ENCODE measurements at regions not wholly inside any gene's neighbourhood (a gene's known extent, or its start where the extent isn't known, plus 50 kb on each side); places are given as distances from the start of the nearest gene placed in this dataset.

GRCh38 chr3:188041895-188042294 is 112.1 kb upstream of the LPP start:
- no peaks in the 10 kb centered on the region for H3K79me2 ChIP-seq (ENCODE audit: insufficient read depth, low read length)
- H3K4me1 ChIP-seq (ENCODE audit: control insufficient read depth in 1 of 2, insufficient read depth in 2 of 2, low read length in 2 of 2) = no peaks in the 10 kb centered on the region
- H3K9me3 Mint-ChIP-seq = no peaks in the 10 kb centered on the region
- no peak overlapping the region for H3K27ac Mint-ChIP-seq
- no peak overlapping the region for H3K4me2 ChIP-seq (replicated peaks; ENCODE audit: extremely low read depth, low read length, poor library complexity, severe bottlenecking)
- H3K27me3 ChIP-seq (ENCODE audit: control insufficient read depth in 2 of 2, insufficient read depth in 2 of 2, low read length in 2 of 2) = no peaks in the 10 kb centered on the region
- H3K27me3 Mint-ChIP-seq (ENCODE audit: low read depth in 3 of 3) = peaks cover 2 to 14% (median 8%) of the 10 kb centered on the region in 3 donors
- H3K4me3 Mint-ChIP-seq = no peak overlapping the region
- DNase-seq = no peak
- H3K36me3 ChIP-seq (replicated peaks in 1 of 2; ENCODE audit: control insufficient read depth in 1 of 2, insufficient read depth in 2 of 2, low read length in 2 of 2) = no peaks in the 10 kb centered on the region
- H3K9ac ChIP-seq (ENCODE audit: insufficient read depth, low read length, poor library complexity, severe bottlenecking) = no peak overlapping the region
- H3K4me3 ChIP-seq (replicated peaks in 1 of 3; ENCODE audit: low read depth in 2 of 3, low read length in 3 of 3) = no peak overlapping the region
- TF ChIP-seq CTCF (IDR thresholded peaks at IDR 0.05) = no peak
- no peak overlapping the region for H2AFZ ChIP-seq (ENCODE audit: insufficient read depth, low read depth, low read length, poor library complexity, severe bottlenecking)
- intact Hi-C loops (cut with micrococcal nuclease) = no loop called here
- no peak overlapping the region for H3K27ac ChIP-seq (ENCODE audit: low read depth in 1 of 2, low read length in 2 of 2)
- no peaks in the 10 kb centered on the region for H3K36me3 Mint-ChIP-seq
- H3K9me3 ChIP-seq (replicated peaks in 1 of 2; ENCODE audit: control insufficient read depth in 1 of 2, insufficient read depth in 1 of 2, low read length in 2 of 2) = no peaks in the 10 kb centered on the region
- 97% methylated on average over 5 of the region's 5 CpGs for WGBS (ENCODE audit: insufficient coverage)
- H4K20me1 ChIP-seq (ENCODE audit: insufficient read depth, low read length) = no peaks in the 10 kb centered on the region
- peaks cover 2% of the 10 kb centered on the region for H3K4me1 Mint-ChIP-seq

GRCh38 chr3:188042466-188042865 is 111.5 kb upstream of the LPP start:
- no peak overlapping the region for H2AFZ ChIP-seq (ENCODE audit: insufficient read depth, low read depth, low read length, poor library complexity, severe bottlenecking)
- Mint-ChIP-seq H3K4me3 (no peak overlapping the region), H3K27me3 (ENCODE audit: low read depth in 3 of 3) (peaks cover 2 to 14% (median 8%) of the 10 kb centered on the region in 3 donors), H3K36me3 (no peaks in the 10 kb centered on the region), H3K27ac (no peak overlapping the region), H3K9me3 (no peaks in the 10 kb centered on the region), H3K4me1 (peaks cover 2% of the 10 kb centered on the region)
- 89% methylated on average over 2 of the region's 6 CpGs for WGBS (ENCODE audit: insufficient coverage)
- no peaks in the 10 kb centered on the region for H3K36me3 ChIP-seq (replicated peaks in 1 of 2; ENCODE audit: control insufficient read depth in 1 of 2, insufficient read depth in 2 of 2, low read length in 2 of 2)
- no peak for DNase-seq
- no peaks in the 10 kb centered on the region for H3K79me2 ChIP-seq (ENCODE audit: insufficient read depth, low read length)
- H3K27me3 ChIP-seq (ENCODE audit: control insufficient read depth in 2 of 2, insufficient read depth in 2 of 2, low read length in 2 of 2) = no peaks in the 10 kb centered on the region
- no peaks in the 10 kb centered on the region for H3K4me1 ChIP-seq (ENCODE audit: control insufficient read depth in 1 of 2, insufficient read depth in 2 of 2, low read length in 2 of 2)
- H4K20me1 ChIP-seq (ENCODE audit: insufficient read depth, low read length) = no peaks in the 10 kb centered on the region
- no peak overlapping the region for H3K9ac ChIP-seq (ENCODE audit: insufficient read depth, low read length, poor library complexity, severe bottlenecking)
- no peak overlapping the region for H3K4me2 ChIP-seq (replicated peaks; ENCODE audit: extremely low read depth, low read length, poor library complexity, severe bottlenecking)
- no peak overlapping the region for H3K27ac ChIP-seq (ENCODE audit: low read depth in 1 of 2, low read length in 2 of 2)
- intact Hi-C loops (cut with micrococcal nuclease) = no loop called here
- H3K9me3 ChIP-seq (replicated peaks in 1 of 2; ENCODE audit: control insufficient read depth in 1 of 2, insufficient read depth in 1 of 2, low read length in 2 of 2) = no peaks in the 10 kb centered on the region
- H3K4me3 ChIP-seq (replicated peaks in 1 of 3; ENCODE audit: low read depth in 2 of 3, low read length in 3 of 3) = no peak overlapping the region
- TF ChIP-seq CTCF (IDR thresholded peaks at IDR 0.05) = no peak

Measured in CD14-positive monocyte (primary cell).